Limb (tissue), 2 donors: ENCODE measurements at regions not wholly inside any gene's neighbourhood (a gene's known extent, or its start where the extent isn't known, plus 50 kb on each side); places are given as distances from the start of the nearest gene placed in this dataset.
"Not testable (repeated sequence)": the region's sequence is repeated elsewhere in the genome, so short reads cannot be mapped to it uniquely, and the experiment has no call there.

Experiments used
- DNase-seq, 2 donors: peaks; one replicate each; pipeline ENCODE4 v3.0.0-alpha.2; 2016; ENCODE audit errors: extremely low spot score in 2 of 2

GRCh38 chr3:110598847-110599490, 472.6 kb upstream of the NECTIN3 start:
- no peak for DNase-seq

- DNase-seq, result no peak
These were observed 463.1 kb upstream of the NECTIN3 start for GRCh38 chr3:110608566-110608965.

- no peak for DNase-seq
These were observed 459.6 kb upstream of the NECTIN3 start for GRCh38 chr3:110612045-110612444.

GRCh38 chr3:110614186-110614585, 457.4 kb upstream of the NECTIN3 start:
- no peak for DNase-seq

- DNase-seq, result no peak
These were observed 456.2 kb upstream of the NECTIN3 start for GRCh38 chr3:110615454-110615853.

- DNase-seq, result no peak
These were observed 452.9 kb upstream of the NECTIN3 start for GRCh38 chr3:110618512-110619226.

- no peak for DNase-seq
These were observed 451.5 kb upstream of the NECTIN3 start for GRCh38 chr3:110620118-110620517.

GRCh38 chr3:110623571-110623970, 448.0 kb upstream of the NECTIN3 start:
- DNase-seq, result no peak

- no peak for DNase-seq
These were observed 447.0 kb upstream of the NECTIN3 start for GRCh38 chr3:110624576-110624975.

GRCh38 chr3:110625201-110625747, 446.3 kb upstream of the NECTIN3 start:
- no peak for DNase-seq

GRCh38 chr3:110626652-110627111, 444.9 kb upstream of the NECTIN3 start:
- DNase-seq, result not testable (repeated sequence)

- DNase-seq, result no peak
These were observed 442.8 kb upstream of the NECTIN3 start for GRCh38 chr3:110628650-110629301.

- DNase-seq, result no peak
These were observed 441.7 kb upstream of the NECTIN3 start for GRCh38 chr3:110629917-110630316.

- no peak for DNase-seq
These were observed 427.4 kb upstream of the NECTIN3 start for GRCh38 chr3:110644203-110644602.

GRCh38 chr3:110646055-110646454, 425.6 kb upstream of the NECTIN3 start:
- no peak for DNase-seq

- no peak for DNase-seq
These were observed 425.1 kb upstream of the NECTIN3 start for GRCh38 chr3:110646496-110646895.

GRCh38 chr3:110647586-110647985, 424.0 kb upstream of the NECTIN3 start:
- DNase-seq, result no peak

- no peak for DNase-seq
These were observed 420.9 kb upstream of the NECTIN3 start for GRCh38 chr3:110650741-110651140.

- DNase-seq, result no peak
These were observed 416.6 kb upstream of the NECTIN3 start for GRCh38 chr3:110654843-110655502.

GRCh38 chr3:110656394-110657025, 415.1 kb upstream of the NECTIN3 start:
- no peak for DNase-seq

GRCh38 chr3:110664148-110664547, 407.5 kb upstream of the NECTIN3 start:
- no peak for DNase-seq
